H1 (cell line): ENCODE measurements at regions not wholly inside any gene's neighbourhood (a gene's known extent, or its start where the extent isn't known, plus 50 kb on each side); places are given as distances from the start of the nearest gene placed in this dataset.

Experiments
- ATF2 ChIP-seq: IDR thresholded peaks from 2 replicates; pipeline ENCODE4 v1.6.1; 2012; ENCODE audit warnings: low read length, inconsistent platforms

GRCh38 chr6:117167520-117168271 lies 97.7 kb upstream of the VGLL2 start (continued):
- no peak for TF ChIP-seq ATF2
- TF ChIP-seq, all 59 proteins: peak for 4
